ENCODE measurements at regions not wholly inside any gene's neighbourhood (a gene's known extent, or its start where the extent isn't known, plus 50 kb on each side); places are given as distances from the start of the nearest gene placed in this dataset.

- Mint-ChIP-seq H3K9me3 (no peaks in the 10 kb centered on the region), H3K4me3 (no peak overlapping the region), H3K36me3 (ENCODE audit: insufficient read depth) (peaks cover 2% of the 10 kb centered on the region), H3K4me1 (no peaks in the 10 kb centered on the region), H3K27me3 (peaks cover 32% of the 10 kb centered on the region), H3K27ac (ENCODE audit: low read depth) (no peak overlapping the region)
- no peak for ATAC-seq (replicated peaks; ENCODE audit: extremely low read depth, poor library complexity, severe bottlenecking)
- no peak for DNase-seq (ENCODE audit: low spot score in 2 of 2)
Measured at GRCh38 chr12:102533483-102534215, 53.3 kb upstream of the IGF1 start.

Measured in central memory CD8-positive, alpha-beta T cell (primary cell).